Right atrium auricular region (tissue), 2 donors: ENCODE measurements at regions not wholly inside any gene's neighbourhood (a gene's known extent, or its start where the extent isn't known, plus 50 kb on each side); places are given as distances from the start of the nearest gene placed in this dataset.

Experiments used
- DNase-seq: peaks from one replicate; pipeline ENCODE4 v3.0.0-alpha.2; 2019; ENCODE audit warnings: low spot score
- H3K27ac ChIP-seq, 2 donors: fragments of 200-600 bp; sonication (generic); 1 replicate in 1 of 2; 2 replicates in 1 of 2; pipeline ENCODE4 v1.5.1; 2016 to 2019
- H3K27me3 ChIP-seq, 2 donors: fragments of 200-600 bp; sonication (generic); one replicate each; pipeline versions ENCODE4 v1.5.1 to v1.6.0; 2017 to 2019
- H3K36me3 ChIP-seq: fragments of 200-600 bp; sonication (generic); one replicate; pipeline ENCODE4 v1.5.1; 2016
- H3K4me1 ChIP-seq, 2 donors: fragments of 200-600 bp; sonication (generic); one replicate each; pipeline versions ENCODE4 v1.5.1 to v1.6.0; 2017 to 2019
- H3K4me3 ChIP-seq, 2 donors: fragments of 200-600 bp; sonication (generic); 1 replicate in 1 of 2; 2 replicates in 1 of 2; pipeline ENCODE4 v1.5.1; 2017 to 2019; ENCODE audit warnings: mild to moderate bottlenecking in 1 of 2, moderate library complexity in 1 of 2
- H3K9me3 ChIP-seq, 2 donors: fragments of 200-600 bp; sonication (generic); one replicate each; pipeline ENCODE4 v1.5.1; 2019
- CTCF ChIP-seq, 2 donors: fragments of 200-600 bp; sonication (generic); IDR thresholded peaks; one replicate each; pipeline ENCODE4 v1.5.1; 2019; ENCODE audit warnings: antibody characterized with exemption in 2 of 2

GRCh38 chr16:47920709-47921108 is 235.1 kb downstream of the ABCC12 start:
- Histone ChIP-seq H3K27ac (no peak overlapping the region), H3K27me3 (no peaks in the 10 kb centered on the region), H3K4me1 (no peaks in the 10 kb centered on the region), H3K4me3 (no peak overlapping the region), H3K36me3 (no peaks in the 10 kb centered on the region), H3K9me3 (no peaks in the 10 kb centered on the region)
- DNase-seq: no peak
- no peak for TF ChIP-seq CTCF (IDR thresholded peaks at IDR 0.05)

- Histone ChIP-seq H3K36me3 (no peaks in the 10 kb centered on the region), H3K27me3 (no peaks in the 10 kb centered on the region), H3K27ac (no peak overlapping the region), H3K4me1 (no peaks in the 10 kb centered on the region), H3K9me3 (peaks cover 0 to 3% of the 10 kb centered on the region in 2 donors), H3K4me3 (no peak overlapping the region)
- DNase-seq: no peak
- no peak for TF ChIP-seq CTCF (IDR thresholded peaks at IDR 0.05)
Observed at GRCh38 chr16:47917118-47917517, 238.7 kb downstream of the ABCC12 start.

GRCh38 chr16:47916266-47916665 is 239.5 kb downstream of the ABCC12 start:
- no peak overlapping the region for H3K4me3 ChIP-seq
- peaks cover 0 to 3% of the 10 kb centered on the region in 2 donors for H3K9me3 ChIP-seq
- no peak for TF ChIP-seq CTCF (IDR thresholded peaks at IDR 0.05)
- no peak overlapping the region for H3K27ac ChIP-seq
- H3K27me3 ChIP-seq: no peaks in the 10 kb centered on the region
- H3K4me1 ChIP-seq: no peaks in the 10 kb centered on the region
- H3K36me3 ChIP-seq: no peaks in the 10 kb centered on the region
- DNase-seq: no peak

GRCh38 chr16:47907109-47907508 is 248.7 kb downstream of the ABCC12 start:
- Histone ChIP-seq H3K36me3 (no peaks in the 10 kb centered on the region), H3K4me1 (no peaks in the 10 kb centered on the region), H3K4me3 (no peak overlapping the region), H3K27ac (no peak overlapping the region), H3K9me3 (no peaks in the 10 kb centered on the region), H3K27me3 (no peaks in the 10 kb centered on the region)
- DNase-seq: no peak
- no peak for TF ChIP-seq CTCF (IDR thresholded peaks at IDR 0.05)

GRCh38 chr16:47905771-47906170 is 250.0 kb downstream of the ABCC12 start:
- Histone ChIP-seq H3K36me3 (no peaks in the 10 kb centered on the region), H3K27me3 (no peaks in the 10 kb centered on the region), H3K4me3 (no peak overlapping the region), H3K27ac (no peak overlapping the region), H3K9me3 (no peaks in the 10 kb centered on the region), H3K4me1 (no peaks in the 10 kb centered on the region)
- DNase-seq: no peak
- TF ChIP-seq CTCF (IDR thresholded peaks at IDR 0.05): no peak

- Histone ChIP-seq H3K36me3 (no peaks in the 10 kb centered on the region), H3K27me3 (no peaks in the 10 kb centered on the region), H3K27ac (no peak overlapping the region), H3K9me3 (no peaks in the 10 kb centered on the region), H3K4me1 (no peaks in the 10 kb centered on the region), H3K4me3 (no peak overlapping the region)
- DNase-seq: no peak
- no peak for TF ChIP-seq CTCF (IDR thresholded peaks at IDR 0.05)
Observed at GRCh38 chr16:47904691-47905090, 251.1 kb downstream of the ABCC12 start.
